ENCODE measurements at regions not wholly inside any gene's neighbourhood (a gene's known extent, or its start where the extent isn't known, plus 50 kb on each side); places are given as distances from the start of the nearest gene placed in this dataset.
"Not testable (repeated sequence)": the region's sequence is repeated elsewhere in the genome, so short reads cannot be mapped to it uniquely, and the experiment has no call there.

- no peak for DNase-seq (ENCODE audit: low read depth in 1 of 2, low spot score in 1 of 2)
- in situ Hi-C loops (cut with HindIII; ENCODE audit: low pct_unique_long_range_greater_than_20kb, low sequenced_read_pairs) = no loop called here
- TF ChIP-seq JUND (IDR thresholded peaks at IDR 0.05; ENCODE audit: low read depth) = no peak
Measured at GRCh38 chr16:60989592-60989991, 1046.6 kb downstream of the CDH8 start.

- in situ Hi-C loops (cut with HindIII; ENCODE audit: low pct_unique_long_range_greater_than_20kb, low sequenced_read_pairs) = no loop called here
Measured at GRCh38 chr16:60979119-60979518, 1057.1 kb downstream of the CDH8 start.

GRCh38 chr16:60949800-60950199 lies 1086.4 kb downstream of the CDH8 start:
- in situ Hi-C loops (cut with HindIII; ENCODE audit: low pct_unique_long_range_greater_than_20kb, low sequenced_read_pairs) = no loop called here
- DNase-seq (ENCODE audit: low read depth in 1 of 2, low spot score in 1 of 2) = no peak
- TF ChIP-seq JUND (IDR thresholded peaks at IDR 0.05; ENCODE audit: low read depth) = no peak

More at GRCh38 chr16:60979119-60979518, 1057.1 kb downstream of the CDH8 start:
- TF ChIP-seq JUND (IDR thresholded peaks at IDR 0.05; ENCODE audit: low read depth) = no peak
- no peak for DNase-seq (ENCODE audit: low read depth in 1 of 2, low spot score in 1 of 2)

GRCh38 chr16:60945225-60945624 lies 1091.0 kb downstream of the CDH8 start:
- in situ Hi-C loops (cut with HindIII; ENCODE audit: low pct_unique_long_range_greater_than_20kb, low sequenced_read_pairs) = no loop called here
- TF ChIP-seq JUND (IDR thresholded peaks at IDR 0.05; ENCODE audit: low read depth) = no peak
- DNase-seq (ENCODE audit: low read depth in 1 of 2, low spot score in 1 of 2) = peak in 1 of 2 experiments; percentile 25

- DNase-seq (ENCODE audit: low read depth in 1 of 2, low spot score in 1 of 2); in situ Hi-C loops (cut with HindIII; ENCODE audit: low pct_unique_long_range_greater_than_20kb, low sequenced_read_pairs): not testable (repeated sequence)
Measured at GRCh38 chr16:60936189-60936588, 1100.0 kb downstream of the CDH8 start.

- no peak for DNase-seq (ENCODE audit: low read depth in 1 of 2, low spot score in 1 of 2)
- in situ Hi-C loops (cut with HindIII; ENCODE audit: low pct_unique_long_range_greater_than_20kb, low sequenced_read_pairs) = no loop called here
- no peak for TF ChIP-seq JUND (IDR thresholded peaks at IDR 0.05; ENCODE audit: low read depth)
Measured at GRCh38 chr16:60932600-60932999, 1103.6 kb downstream of the CDH8 start.

- TF ChIP-seq JUND (IDR thresholded peaks at IDR 0.05; ENCODE audit: low read depth) = no peak
- no peak for DNase-seq (ENCODE audit: low read depth in 1 of 2, low spot score in 1 of 2)
- in situ Hi-C loops (cut with HindIII; ENCODE audit: low pct_unique_long_range_greater_than_20kb, low sequenced_read_pairs) = no loop called here
Measured at GRCh38 chr16:60930291-60930690, 1105.9 kb downstream of the CDH8 start.

- in situ Hi-C loops (cut with HindIII; ENCODE audit: low pct_unique_long_range_greater_than_20kb, low sequenced_read_pairs) = no loop called here
- no peak for DNase-seq (ENCODE audit: low read depth in 1 of 2, low spot score in 1 of 2)
- no peak for TF ChIP-seq JUND (IDR thresholded peaks at IDR 0.05; ENCODE audit: low read depth)
Measured at GRCh38 chr16:60922920-60923319, 1113.3 kb downstream of the CDH8 start.

- in situ Hi-C loops (cut with HindIII; ENCODE audit: low pct_unique_long_range_greater_than_20kb, low sequenced_read_pairs) = no loop called here
- TF ChIP-seq JUND (IDR thresholded peaks at IDR 0.05; ENCODE audit: low read depth) = no peak
- DNase-seq (ENCODE audit: low read depth in 1 of 2, low spot score in 1 of 2) = no peak
Measured at GRCh38 chr16:60914334-60914733, 1121.9 kb downstream of the CDH8 start.

GRCh38 chr16:60907645-60908044 lies 1128.6 kb downstream of the CDH8 start:
- no peak for DNase-seq (ENCODE audit: low read depth in 1 of 2, low spot score in 1 of 2)
- no peak for TF ChIP-seq JUND (IDR thresholded peaks at IDR 0.05; ENCODE audit: low read depth)
- in situ Hi-C loops (cut with HindIII; ENCODE audit: low pct_unique_long_range_greater_than_20kb, low sequenced_read_pairs) = no loop called here

GRCh38 chr16:60905811-60906210 lies 1130.4 kb downstream of the CDH8 start:
- no peak for TF ChIP-seq JUND (IDR thresholded peaks at IDR 0.05; ENCODE audit: low read depth)
- DNase-seq (ENCODE audit: low read depth in 1 of 2, low spot score in 1 of 2) = no peak
- in situ Hi-C loops (cut with HindIII; ENCODE audit: low pct_unique_long_range_greater_than_20kb, low sequenced_read_pairs) = no loop called here

GRCh38 chr16:60902114-60902513 lies 1134.1 kb downstream of the CDH8 start:
- TF ChIP-seq JUND (IDR thresholded peaks at IDR 0.05; ENCODE audit: low read depth) = no peak
- in situ Hi-C loops (cut with HindIII; ENCODE audit: low pct_unique_long_range_greater_than_20kb, low sequenced_read_pairs) = no loop called here
- DNase-seq (ENCODE audit: low read depth in 1 of 2, low spot score in 1 of 2) = no peak

- DNase-seq (ENCODE audit: low read depth in 1 of 2, low spot score in 1 of 2) = no peak
- no peak for TF ChIP-seq JUND (IDR thresholded peaks at IDR 0.05; ENCODE audit: low read depth)
- in situ Hi-C loops (cut with HindIII; ENCODE audit: low pct_unique_long_range_greater_than_20kb, low sequenced_read_pairs) = no loop called here
Measured at GRCh38 chr16:60882816-60883215, 1153.4 kb downstream of the CDH8 start.

GRCh38 chr16:60852635-60853034 lies 1183.6 kb downstream of the CDH8 start:
- in situ Hi-C loops (cut with HindIII; ENCODE audit: low pct_unique_long_range_greater_than_20kb, low sequenced_read_pairs) = no loop called here
- no peak for TF ChIP-seq JUND (IDR thresholded peaks at IDR 0.05; ENCODE audit: low read depth)
- no peak for DNase-seq (ENCODE audit: low read depth in 1 of 2, low spot score in 1 of 2)
